ENCODE measurements at regions not wholly inside any gene's neighbourhood (a gene's known extent, or its start where the extent isn't known, plus 50 kb on each side); places are given as distances from the start of the nearest gene placed in this dataset.
"Not testable (repeated sequence)": the region's sequence is repeated elsewhere in the genome, so short reads cannot be mapped to it uniquely, and the experiment has no call there.

DNA sequence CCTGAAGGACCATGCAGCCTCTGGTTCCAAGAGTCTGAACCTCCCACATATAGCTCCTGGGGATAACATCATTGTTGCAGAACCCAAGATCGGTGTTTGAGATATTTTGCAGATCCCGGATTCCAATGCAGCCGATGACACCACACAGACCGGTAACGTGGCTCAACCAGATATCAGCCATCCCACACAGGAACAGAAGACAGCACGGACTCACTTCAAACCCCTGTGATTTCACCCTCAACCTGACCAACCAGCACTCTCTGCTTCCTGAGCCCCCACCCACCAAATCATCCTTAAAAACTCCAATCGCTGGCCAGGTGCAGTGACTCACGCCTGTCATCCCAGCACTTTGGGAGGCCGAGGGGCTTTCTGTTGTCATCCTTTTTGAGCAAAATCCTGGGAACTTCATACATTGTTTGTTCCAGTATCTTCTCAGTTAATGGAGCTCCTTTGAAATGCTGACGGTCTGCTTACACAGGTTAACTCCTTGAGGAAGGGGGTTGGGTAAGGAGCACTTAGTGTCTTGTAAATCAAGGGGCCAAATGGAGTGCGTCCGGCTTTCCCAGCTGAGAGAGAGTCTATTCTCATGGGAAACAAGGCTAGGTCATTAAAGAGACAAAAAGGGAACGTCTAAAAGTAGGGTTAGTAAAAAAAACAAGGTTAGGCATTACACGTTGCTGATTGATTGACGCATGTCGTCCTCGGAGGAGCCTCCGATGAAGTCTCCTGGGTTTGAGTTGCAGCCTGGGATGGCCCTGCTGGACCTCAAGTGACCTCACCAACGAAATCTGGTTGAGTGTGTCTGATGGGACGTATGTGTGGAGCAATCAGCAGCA is 230.4 kb downstream of the CRLF2 start:
- Histone ChIP-seq H3K27ac (ENCODE audit: low read depth, low read length) (no peak overlapping the region), H3K27me3 (ENCODE audit: insufficient read depth, low read length, poor library complexity, severe bottlenecking) (no peaks in the 10 kb centered on the region), H3K4me1 (ENCODE audit: insufficient read depth, low read length) (no peaks in the 10 kb centered on the region), H3K9me3 (ENCODE audit: low read length) (no peaks in the 10 kb centered on the region), H3K4me3 (ENCODE audit: low read length) (no peak overlapping the region), H3K36me3 (ENCODE audit: insufficient read depth, low read length) (no peaks in the 10 kb centered on the region)
- DNase-seq, result no peak
- CTCF ChIA-PET, result no interaction called here
- Mint-ChIP-seq H3K4me1 (peaks cover 0 to 2% (median 0%) of the 10 kb centered on the region in 3 donors), H3K4me3 (no peak overlapping the region), H3K9me3 (peaks cover 2 to 7% (median 3%) of the 10 kb centered on the region in 5 donors), H3K27ac (peak overlapping the region in 1 of 8 donors; percentile 39), H3K36me3 (peaks cover 0 to 6% (median 0%) of the 10 kb centered on the region in 3 donors), H3K27me3 (peaks cover 4 to 23% of the 10 kb centered on the region in 2 donors)
- POLR2A ChIA-PET, result no interaction called here

- peaks cover 4 to 23% of the 10 kb centered on the region in 2 donors for H3K27me3 Mint-ChIP-seq
- POLR2A ChIA-PET, result no interaction called here
- H3K4me1 Mint-ChIP-seq, result peaks cover 0 to 2% (median 0%) of the 10 kb centered on the region in 3 donors
Measured at GRCh38 chrX:980587-981235, 231.7 kb downstream of the CRLF2 start.

DNA sequence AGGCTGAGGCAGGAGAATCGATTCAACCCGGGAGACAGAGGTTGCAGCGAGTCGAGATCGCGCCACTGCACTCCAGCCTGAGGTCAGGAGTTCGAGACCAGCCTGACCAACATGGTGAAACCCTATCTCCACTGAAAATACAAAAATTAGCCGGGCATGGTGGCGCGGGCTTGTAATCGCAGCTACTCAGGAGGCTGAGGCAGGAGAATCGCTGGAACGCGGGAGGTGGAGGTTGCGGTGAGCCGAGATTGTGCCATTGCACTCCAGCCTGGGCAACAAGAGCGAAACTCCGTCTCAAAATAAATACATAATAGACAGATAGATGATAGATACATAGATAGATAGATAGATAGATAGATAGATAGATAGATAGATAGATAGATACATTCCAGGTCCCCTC is 233.3 kb downstream of the CRLF2 start:
- DNase-seq; H3K27me3 ChIP-seq (ENCODE audit: insufficient read depth, low read length, poor library complexity, severe bottlenecking); H3K4me1 ChIP-seq (ENCODE audit: insufficient read depth, low read length); H3K9me3 ChIP-seq (ENCODE audit: low read length); H3K27ac ChIP-seq (ENCODE audit: low read depth, low read length); H3K4me1 Mint-ChIP-seq; H3K4me3 ChIP-seq (ENCODE audit: low read length); H3K36me3 ChIP-seq (ENCODE audit: insufficient read depth, low read length); CTCF ChIA-PET; POLR2A ChIA-PET; H3K27ac Mint-ChIP-seq; H3K4me3 Mint-ChIP-seq; H3K36me3 Mint-ChIP-seq: not testable (repeated sequence)
- Mint-ChIP-seq H3K9me3 (peaks cover 9 to 14% (median 11%) of the 10 kb centered on the region in 5 donors), H3K27me3 (peaks cover 4 to 29% of the 10 kb centered on the region in 2 donors)

More at GRCh38 chrX:980587-981235, 231.7 kb downstream of the CRLF2 start:
- no peak overlapping the region for H3K4me3 Mint-ChIP-seq
- Histone ChIP-seq H3K27me3 (ENCODE audit: insufficient read depth, low read length, poor library complexity, severe bottlenecking) (no peaks in the 10 kb centered on the region), H3K27ac (ENCODE audit: low read depth, low read length) (no peak overlapping the region), H3K9me3 (ENCODE audit: low read length) (no peaks in the 10 kb centered on the region), H3K36me3 (ENCODE audit: insufficient read depth, low read length) (no peaks in the 10 kb centered on the region), H3K4me3 (ENCODE audit: low read length) (no peak overlapping the region), H3K4me1 (ENCODE audit: insufficient read depth, low read length) (no peaks in the 10 kb centered on the region)
- no peak for DNase-seq
- CTCF ChIA-PET, result no interaction called here
- peaks cover 0 to 7% (median 0%) of the 10 kb centered on the region in 3 donors for H3K36me3 Mint-ChIP-seq
- peak overlapping the region in 1 of 8 donors; percentile 36 for H3K27ac Mint-ChIP-seq
- peaks cover 8 to 12% (median 11%) of the 10 kb centered on the region in 5 donors for H3K9me3 Mint-ChIP-seq

DNA sequence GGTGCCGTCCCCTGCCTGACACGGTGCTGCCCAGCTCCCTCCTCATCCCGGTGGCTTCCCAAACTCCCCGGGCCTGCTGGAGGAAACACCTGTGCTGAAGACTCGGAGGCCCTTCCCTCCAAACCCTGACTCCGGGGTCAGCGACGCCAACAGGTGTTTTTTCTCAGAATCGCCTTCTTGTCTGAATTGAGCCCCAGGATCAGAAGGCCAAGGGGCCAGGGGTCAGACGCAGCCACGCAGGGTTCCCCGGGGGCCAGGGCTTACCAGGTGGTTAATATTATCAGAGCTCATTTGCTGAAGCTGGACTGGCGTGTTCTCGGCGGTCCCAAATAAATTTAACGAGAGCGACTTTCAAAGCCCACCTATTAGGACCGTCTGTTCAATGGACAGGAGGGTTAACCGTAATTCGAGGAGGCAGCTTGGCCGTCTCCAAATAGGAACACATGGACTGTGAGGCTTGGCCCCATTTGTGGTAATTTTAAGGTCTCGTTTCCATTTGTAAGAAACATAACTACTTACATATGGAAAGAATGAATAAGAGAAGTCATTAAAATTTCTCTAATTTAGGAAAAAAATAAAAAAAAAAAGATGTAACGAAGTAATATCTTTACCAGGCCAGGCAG is 239.3 kb downstream of the CRLF2 start:
- Mint-ChIP-seq H3K27ac (no peak overlapping the region), H3K36me3 (peaks cover 0 to 3% (median 0%) of the 10 kb centered on the region in 3 donors), H3K9me3 (peaks cover 9 to 13% (median 10%) of the 10 kb centered on the region in 5 donors), H3K4me3 (no peak overlapping the region), H3K4me1 (no peaks in the 10 kb centered on the region), H3K27me3 (peaks cover 0 to 16% of the 10 kb centered on the region in 2 donors)
- Histone ChIP-seq H3K4me3 (ENCODE audit: low read length) (no peak overlapping the region), H3K27ac (ENCODE audit: low read depth, low read length) (no peak overlapping the region), H3K4me1 (ENCODE audit: insufficient read depth, low read length) (no peaks in the 10 kb centered on the region), H3K36me3 (ENCODE audit: insufficient read depth, low read length) (no peaks in the 10 kb centered on the region), H3K27me3 (ENCODE audit: insufficient read depth, low read length, poor library complexity, severe bottlenecking) (no peaks in the 10 kb centered on the region), H3K9me3 (ENCODE audit: low read length) (no peaks in the 10 kb centered on the region)
- CTCF ChIA-PET, result no interaction called here
- no peak for DNase-seq
- POLR2A ChIA-PET, result no interaction called here

DNA sequence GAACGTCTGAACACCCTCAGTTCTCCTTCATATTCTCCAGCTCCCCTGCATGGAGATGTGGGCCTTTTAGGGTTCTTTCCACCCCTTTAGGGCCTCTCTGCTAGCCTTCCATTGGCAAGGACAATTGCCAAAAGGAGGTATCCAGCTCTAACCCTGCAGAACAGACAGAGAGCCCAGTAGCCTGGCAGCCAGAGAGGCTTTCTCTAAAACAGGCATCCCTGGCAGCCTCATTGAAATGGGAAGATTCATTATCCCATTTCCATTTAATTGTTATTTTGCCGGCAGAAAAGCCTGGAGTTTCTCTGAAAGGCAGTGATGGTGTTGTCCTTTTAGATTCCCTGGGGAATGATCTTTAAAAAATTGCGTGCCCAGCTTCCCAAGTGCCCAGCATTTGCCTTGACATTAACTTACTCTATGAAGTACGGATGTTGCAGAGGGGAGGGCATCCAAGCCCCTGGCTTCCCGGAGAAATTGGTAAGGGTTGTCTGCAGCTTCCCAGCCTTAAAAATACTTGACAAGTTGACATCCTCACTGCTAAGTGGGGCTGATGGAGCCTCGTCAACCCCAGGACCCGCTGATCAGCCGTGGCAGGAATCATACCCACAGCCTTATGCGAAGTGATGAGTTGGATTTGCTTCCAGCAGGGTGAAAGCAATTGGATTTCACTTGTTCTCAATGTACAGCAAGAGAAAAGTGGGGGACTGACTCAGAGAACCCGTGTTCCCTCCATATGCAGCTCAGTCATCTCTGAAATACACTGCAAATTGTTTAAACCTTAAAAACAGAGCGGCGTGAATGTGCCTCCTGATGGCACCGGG is 244.1 kb downstream of the CRLF2 start:
- H3K9me3 ChIP-seq (ENCODE audit: low read length), result no peaks in the 10 kb centered on the region
- no peak overlapping the region for H3K4me3 ChIP-seq (ENCODE audit: low read length)
- Mint-ChIP-seq H3K27ac (no peak overlapping the region), H3K4me1 (peaks cover 7 to 8% (median 7%) of the 10 kb centered on the region in 3 donors), H3K4me3 (no peak overlapping the region), H3K9me3 (peaks cover 0 to 3% (median 0%) of the 10 kb centered on the region in 5 donors), H3K36me3 (no peaks in the 10 kb centered on the region), H3K27me3 (peaks cover 0 to 17% of the 10 kb centered on the region in 2 donors)
- H3K36me3 ChIP-seq (ENCODE audit: insufficient read depth, low read length), result no peaks in the 10 kb centered on the region
- no peaks in the 10 kb centered on the region for H3K27me3 ChIP-seq (ENCODE audit: insufficient read depth, low read length, poor library complexity, severe bottlenecking)
- POLR2A ChIA-PET, result no interaction called here
- DNase-seq, result no peak
- no peak overlapping the region for H3K27ac ChIP-seq (ENCODE audit: low read depth, low read length)
- no peaks in the 10 kb centered on the region for H3K4me1 ChIP-seq (ENCODE audit: insufficient read depth, low read length)
- CTCF ChIA-PET, result no interaction called here

GRCh38 chrX:966396-967070 is 245.9 kb downstream of the CRLF2 start:
- Histone ChIP-seq H3K27ac (ENCODE audit: low read depth, low read length) (no peak overlapping the region), H3K4me3 (ENCODE audit: low read length) (no peak overlapping the region), H3K4me1 (ENCODE audit: insufficient read depth, low read length) (no peaks in the 10 kb centered on the region), H3K27me3 (ENCODE audit: insufficient read depth, low read length, poor library complexity, severe bottlenecking) (no peaks in the 10 kb centered on the region), H3K36me3 (ENCODE audit: insufficient read depth, low read length) (no peaks in the 10 kb centered on the region), H3K9me3 (ENCODE audit: low read length) (no peaks in the 10 kb centered on the region)
- DNase-seq, result no peak
- H3K36me3 Mint-ChIP-seq, result no peaks in the 10 kb centered on the region
- peaks cover 0 to 3% (median 0%) of the 10 kb centered on the region in 5 donors for H3K9me3 Mint-ChIP-seq
- ChIA-PET POLR2A (no interaction called here), CTCF (no interaction called here)
- H3K27ac Mint-ChIP-seq, result no peak overlapping the region
- peaks cover 0 to 11% of the 10 kb centered on the region in 2 donors for H3K27me3 Mint-ChIP-seq
- H3K4me3 Mint-ChIP-seq, result peak overlapping the region in 1 of 7 donors; percentile 53
- peaks cover 7 to 8% (median 7%) of the 10 kb centered on the region in 3 donors for H3K4me1 Mint-ChIP-seq

DNA sequence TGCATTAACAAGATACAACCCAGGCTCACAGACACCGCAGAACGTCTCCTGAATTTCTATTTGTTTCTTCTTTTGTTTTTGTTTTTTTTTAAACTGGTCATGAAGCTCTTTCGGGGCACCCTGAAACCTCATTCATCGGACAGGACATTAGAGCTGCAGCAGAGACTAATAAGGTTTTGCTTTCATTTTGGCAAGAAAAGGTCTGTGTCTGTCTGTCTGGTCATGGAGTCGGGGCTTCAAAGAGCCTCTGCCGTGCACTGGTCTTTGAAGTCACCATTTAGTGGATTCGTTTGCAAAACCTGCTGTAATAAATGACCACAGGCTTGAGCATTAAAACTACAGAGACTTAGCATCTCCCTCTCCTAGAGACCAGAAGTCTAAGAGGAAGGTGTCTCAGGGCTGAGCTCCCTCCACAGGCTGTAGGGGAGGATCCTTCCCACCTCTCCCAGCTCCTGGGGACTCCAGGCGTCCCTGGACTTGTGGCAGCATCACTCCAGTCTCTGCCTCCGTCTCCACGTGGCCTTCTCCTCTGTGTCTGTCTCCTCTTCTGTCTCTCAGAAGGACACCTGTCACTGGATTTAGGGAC is 247.5 kb downstream of the CRLF2 start:
- ChIA-PET POLR2A (no interaction called here), CTCF (no interaction called here)
- Histone ChIP-seq H3K27ac (ENCODE audit: low read depth, low read length) (no peak overlapping the region), H3K36me3 (ENCODE audit: insufficient read depth, low read length) (no peaks in the 10 kb centered on the region), H3K27me3 (ENCODE audit: insufficient read depth, low read length, poor library complexity, severe bottlenecking) (no peaks in the 10 kb centered on the region), H3K4me3 (ENCODE audit: low read length) (no peak overlapping the region), H3K4me1 (ENCODE audit: insufficient read depth, low read length) (no peaks in the 10 kb centered on the region), H3K9me3 (ENCODE audit: low read length) (no peaks in the 10 kb centered on the region)
- H3K4me3 Mint-ChIP-seq, result peak overlapping the region; percentile 25 to 83 (median 75)
- H3K27me3 Mint-ChIP-seq, result peaks cover 0 to 14% of the 10 kb centered on the region in 2 donors
- H3K4me1 Mint-ChIP-seq, result peaks cover 7 to 8% (median 7%) of the 10 kb centered on the region in 3 donors
- peak overlapping the region in 2 of 8 donors; percentile 42 to 56 for H3K27ac Mint-ChIP-seq
- no peaks in the 10 kb centered on the region for H3K36me3 Mint-ChIP-seq
- DNase-seq, result no peak
- peaks cover 0 to 3% (median 0%) of the 10 kb centered on the region in 5 donors for H3K9me3 Mint-ChIP-seq
